ENCODE measurements at regions not wholly inside any gene's neighbourhood (a gene's known extent, or its start where the extent isn't known, plus 50 kb on each side); places are given as distances from the start of the nearest gene placed in this dataset.
A peak's percentile ranks its signal among the peaks of the same experiment; 100 is the strongest.

- no peak for DNase-seq (ENCODE audit: low read depth in 2 of 2)
Measured at GRCh38 chrX:49773993-49774392, 55.1 kb upstream of the PAGE4 start.

DNA sequence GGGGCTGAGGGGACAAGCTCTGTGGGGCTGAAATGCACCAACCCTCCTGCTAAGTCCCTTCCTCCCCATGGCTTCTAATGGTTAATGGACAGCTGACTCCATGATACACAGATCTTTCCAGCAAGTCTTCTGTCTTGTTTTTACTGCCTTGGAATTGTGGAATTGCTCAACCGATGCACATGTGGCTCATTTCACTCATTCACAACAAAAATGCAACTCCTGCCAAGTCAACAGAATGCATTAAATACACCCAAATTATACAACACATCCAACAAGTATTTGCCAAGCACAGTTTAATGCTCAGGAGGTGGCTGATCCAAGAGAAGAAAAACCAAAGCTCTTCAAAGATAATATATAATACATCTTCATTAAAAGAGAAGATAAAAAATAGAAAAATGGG is 61.9 kb upstream of the PAGE4 start:
- no peak for DNase-seq (ENCODE audit: low read depth in 2 of 2)

DNA sequence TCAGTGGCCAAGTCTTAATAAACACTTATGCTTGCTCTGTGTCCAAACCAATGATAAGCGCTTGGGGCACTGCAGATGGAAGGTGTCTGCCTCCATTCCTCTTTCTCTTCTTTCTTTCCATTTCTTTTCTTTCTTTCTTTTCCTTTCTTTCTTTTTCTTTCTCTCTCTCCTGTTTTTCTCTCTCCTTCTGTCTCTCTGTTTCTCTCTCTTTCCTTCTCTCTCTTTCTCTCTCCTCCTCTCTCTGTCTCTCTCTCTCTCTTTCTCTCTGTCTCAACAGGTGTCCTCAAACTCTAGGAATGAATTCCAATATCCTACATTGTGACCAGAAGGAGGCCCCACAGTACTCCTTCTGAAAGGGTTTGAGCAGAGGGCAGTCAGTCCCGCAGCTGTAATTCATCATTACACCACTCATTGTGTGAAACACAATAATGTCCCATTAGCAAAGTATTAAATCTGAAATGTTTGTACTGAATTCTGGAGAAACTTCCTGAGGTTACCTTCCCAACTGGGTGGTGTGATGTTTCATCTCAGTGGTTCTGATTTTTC is 66.5 kb upstream of the PAGE1 start:
- DNase-seq (ENCODE audit: low read depth in 2 of 2), result no peak

- no peak for DNase-seq (ENCODE audit: low read depth in 2 of 2)
Measured at GRCh38 chrX:49761481-49761880, 65.7 kb upstream of the PAGE1 start.

GRCh38 chrX:49760290-49760890 is 64.6 kb upstream of the PAGE1 start:
- DNase-seq (ENCODE audit: low read depth in 2 of 2), result no peak

DNA sequence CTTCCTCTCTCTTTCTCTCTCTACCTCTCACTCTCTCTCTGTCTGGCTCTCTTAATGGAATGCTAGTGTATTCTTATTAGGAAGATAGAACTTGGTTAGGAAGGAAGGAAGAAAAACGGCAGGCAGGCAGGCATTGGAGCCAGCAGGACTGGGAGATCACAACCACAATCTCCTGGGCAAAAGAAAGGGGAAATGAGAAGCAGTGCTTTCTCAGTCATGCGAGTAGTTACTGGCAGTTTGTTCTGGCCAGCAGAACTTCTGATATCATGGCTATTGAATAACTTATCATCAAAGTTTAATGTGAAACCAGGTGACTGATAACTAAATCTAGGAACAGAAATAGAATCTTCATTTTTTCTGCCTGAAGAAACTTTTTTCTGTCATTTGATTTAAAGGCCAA is 60.9 kb upstream of the PAGE1 start:
- DNase-seq (ENCODE audit: low read depth in 2 of 2), result no peak

DNA sequence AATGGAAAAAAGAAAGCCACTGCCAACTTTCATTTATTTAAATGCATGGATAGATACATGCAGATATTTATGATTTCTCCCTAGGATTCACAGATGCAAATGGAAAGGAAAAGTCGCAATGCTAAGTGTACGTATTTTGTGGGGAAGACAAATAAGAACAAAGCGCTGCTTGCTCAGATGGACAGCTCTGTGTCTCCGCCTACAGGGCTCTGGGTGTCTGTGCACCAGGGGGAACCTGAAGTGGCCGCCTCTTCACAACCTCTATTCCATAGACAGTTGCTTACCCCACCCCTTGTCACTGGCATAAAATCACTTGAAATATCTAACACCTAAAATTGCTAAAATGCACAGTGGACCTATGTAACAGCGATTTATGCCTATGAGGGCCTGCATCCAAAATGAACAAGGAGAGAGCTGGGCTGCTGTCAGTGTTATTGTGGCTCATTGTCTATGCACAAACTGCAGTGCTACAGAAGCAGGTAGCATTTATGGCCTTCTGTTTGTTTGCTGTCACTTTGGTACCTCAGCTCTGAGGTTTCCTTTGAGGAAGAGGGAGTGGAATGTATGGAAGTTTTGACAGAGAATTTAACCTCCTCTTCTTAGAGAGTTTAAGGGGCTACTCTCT is 58.6 kb upstream of the PAGE1 start:
- DNase-seq (ENCODE audit: low read depth in 2 of 2), result peak; percentile 2 to 10

GRCh38 chrX:49753691-49754090 is 57.9 kb upstream of the PAGE1 start:
- DNase-seq (ENCODE audit: low read depth in 2 of 2), result no peak

DNA sequence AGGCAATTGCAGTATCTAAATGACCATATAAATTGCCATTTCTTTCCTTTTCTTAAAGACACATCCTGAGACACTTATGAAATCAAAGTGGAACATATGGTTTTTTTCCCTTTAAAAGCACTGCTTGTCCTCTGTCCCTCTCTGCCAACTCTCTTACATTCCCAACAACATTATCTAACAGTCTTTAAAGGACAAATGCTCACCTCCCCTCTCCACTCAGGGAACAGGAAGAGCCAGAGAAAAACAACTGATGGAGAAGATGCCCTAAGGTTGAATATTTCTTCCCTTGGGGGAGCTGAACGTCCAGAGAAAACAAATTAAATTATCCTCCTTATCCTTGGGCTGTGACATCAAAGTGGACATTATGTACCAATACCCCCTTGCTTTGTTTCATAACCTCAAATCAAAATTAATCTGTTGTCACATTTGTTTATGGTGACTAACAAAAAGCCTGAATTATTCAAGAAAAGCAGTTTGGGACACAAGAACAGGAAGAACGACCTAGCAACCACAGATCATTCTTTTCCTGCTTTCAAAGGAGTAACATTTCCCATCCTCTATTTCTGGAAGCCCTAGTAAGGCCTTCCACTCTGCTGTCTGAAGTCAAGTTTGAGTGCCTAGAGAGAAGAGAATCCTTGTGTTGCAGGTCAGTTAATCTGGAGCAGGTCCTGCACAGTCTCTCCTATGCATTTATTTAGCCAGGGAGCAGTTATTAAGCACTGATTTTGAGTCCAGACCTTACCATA is 52.6 kb upstream of the PAGE1 start:
- DNase-seq (ENCODE audit: low read depth in 2 of 2), result no peak

DNA sequence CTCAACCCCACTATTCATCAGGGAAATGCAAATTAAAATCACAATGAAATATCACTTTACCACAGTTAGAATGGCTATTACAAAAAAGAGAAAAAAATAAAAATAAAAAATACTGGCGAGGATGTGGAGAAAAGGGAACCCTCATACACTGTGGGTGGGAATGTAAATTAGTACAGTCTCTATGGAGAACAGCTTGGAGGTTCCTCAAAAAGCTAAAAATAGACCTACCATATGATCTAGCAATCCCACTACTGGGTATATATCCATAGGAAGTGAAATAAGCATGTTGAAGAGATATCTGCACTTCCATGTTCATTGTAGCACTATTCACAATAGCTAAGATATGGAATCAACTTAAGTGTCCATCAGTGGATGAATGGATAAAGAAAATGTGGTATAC is 50.5 kb upstream of the PAGE1 start:
- no peak for DNase-seq (ENCODE audit: low read depth in 2 of 2)

Data from stimulated activated CD4-positive, alpha-beta T cell treated with anti-CD3 and anti-CD28 coated beads, Interleukin-1b, Interleukin-23, amount 100 ng/mL, for 1 hour (primary cell).